ENCODE measurements at regions not wholly inside any gene's neighbourhood (a gene's known extent, or its start where the extent isn't known, plus 50 kb on each side); places are given as distances from the start of the nearest gene placed in this dataset.

GRCh38 chr6:163777716-163778115, 363.2 kb downstream of the QKI start:
- CTCF ChIA-PET: interaction anchor here (1.1 to 1.3 kb wide), 2 partner anchors 10 to 15 kb away, joined by 3 to 4 read pairs; no protein-coding TSS in a partner anchor

DNA sequence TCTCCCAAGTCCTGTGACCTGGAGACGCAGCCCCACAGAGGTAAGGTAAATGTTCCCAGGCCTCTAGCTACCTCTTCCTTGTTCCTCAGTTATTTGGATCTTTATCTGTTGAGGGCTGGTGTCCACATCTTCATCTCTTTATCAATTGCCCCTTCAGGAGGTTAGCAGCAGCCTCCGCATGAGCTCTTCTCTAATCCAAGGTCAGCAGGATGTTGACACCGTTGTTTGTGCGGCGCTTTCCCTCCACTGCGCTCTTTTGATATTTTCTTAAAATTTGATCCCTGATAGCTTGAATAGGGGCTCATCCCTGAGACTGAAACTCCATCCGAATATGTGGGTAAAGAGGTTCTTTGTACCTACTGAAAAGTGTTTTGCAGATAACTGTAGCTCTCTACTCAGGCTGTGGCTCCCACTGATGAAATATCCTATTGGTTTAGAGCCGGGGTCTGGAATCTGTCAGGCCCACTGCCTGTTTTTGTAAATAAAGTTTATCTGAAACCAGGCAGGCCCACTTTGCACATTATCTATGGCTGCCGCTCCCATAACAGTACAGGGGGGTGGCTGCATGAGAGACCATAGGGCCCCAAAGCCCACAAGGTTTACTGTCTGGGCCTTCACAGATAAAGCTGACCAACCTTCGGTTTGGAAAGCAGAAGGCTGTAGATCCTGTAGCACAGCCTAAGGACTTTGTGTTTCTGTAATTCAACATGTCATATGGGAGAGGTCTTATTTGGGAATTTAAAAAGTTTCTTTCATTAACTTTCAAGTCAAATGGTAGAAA, 362.6 kb downstream of the QKI start:
- TF ChIP-seq, protein P1, sequence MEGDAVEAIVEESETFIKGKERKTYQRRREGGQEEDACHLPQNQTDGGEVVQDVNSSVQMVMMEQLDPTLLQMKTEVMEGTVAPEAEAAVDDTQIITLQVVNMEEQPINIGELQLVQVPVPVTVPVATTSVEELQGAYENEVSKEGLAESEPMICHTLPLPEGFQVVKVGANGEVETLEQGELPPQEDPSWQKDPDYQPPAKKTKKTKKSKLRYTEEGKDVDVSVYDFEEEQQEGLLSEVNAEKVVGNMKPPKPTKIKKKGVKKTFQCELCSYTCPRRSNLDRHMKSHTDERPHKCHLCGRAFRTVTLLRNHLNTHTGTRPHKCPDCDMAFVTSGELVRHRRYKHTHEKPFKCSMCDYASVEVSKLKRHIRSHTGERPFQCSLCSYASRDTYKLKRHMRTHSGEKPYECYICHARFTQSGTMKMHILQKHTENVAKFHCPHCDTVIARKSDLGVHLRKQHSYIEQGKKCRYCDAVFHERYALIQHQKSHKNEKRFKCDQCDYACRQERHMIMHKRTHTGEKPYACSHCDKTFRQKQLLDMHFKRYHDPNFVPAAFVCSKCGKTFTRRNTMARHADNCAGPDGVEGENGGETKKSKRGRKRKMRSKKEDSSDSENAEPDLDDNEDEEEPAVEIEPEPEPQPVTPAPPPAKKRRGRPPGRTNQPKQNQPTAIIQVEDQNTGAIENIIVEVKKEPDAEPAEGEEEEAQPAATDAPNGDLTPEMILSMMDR (IDR thresholded peaks at IDR 0.05; ENCODE audit: control extremely low read depth, extremely low read depth, low read depth, missing control alignments): no peak
- DNase-seq (ENCODE audit: extremely low spot score): no peak
- POLR2A ChIA-PET: no interaction called here
- CTCF ChIA-PET: interaction anchor here (0.8 to 1.6 kb wide), 4 partner anchors 9 to 72 kb away, joined by 3 to 5 read pairs (median 4); no protein-coding TSS in a partner anchor

More at GRCh38 chr6:163777716-163778115, 363.2 kb downstream of the QKI start:
- DNase-seq (ENCODE audit: extremely low spot score): no peak
- TF ChIP-seq, protein P1 (IDR thresholded peaks at IDR 0.05; ENCODE audit: control extremely low read depth, extremely low read depth, low read depth, missing control alignments): no peak
- POLR2A ChIA-PET: no interaction called here

DNA sequence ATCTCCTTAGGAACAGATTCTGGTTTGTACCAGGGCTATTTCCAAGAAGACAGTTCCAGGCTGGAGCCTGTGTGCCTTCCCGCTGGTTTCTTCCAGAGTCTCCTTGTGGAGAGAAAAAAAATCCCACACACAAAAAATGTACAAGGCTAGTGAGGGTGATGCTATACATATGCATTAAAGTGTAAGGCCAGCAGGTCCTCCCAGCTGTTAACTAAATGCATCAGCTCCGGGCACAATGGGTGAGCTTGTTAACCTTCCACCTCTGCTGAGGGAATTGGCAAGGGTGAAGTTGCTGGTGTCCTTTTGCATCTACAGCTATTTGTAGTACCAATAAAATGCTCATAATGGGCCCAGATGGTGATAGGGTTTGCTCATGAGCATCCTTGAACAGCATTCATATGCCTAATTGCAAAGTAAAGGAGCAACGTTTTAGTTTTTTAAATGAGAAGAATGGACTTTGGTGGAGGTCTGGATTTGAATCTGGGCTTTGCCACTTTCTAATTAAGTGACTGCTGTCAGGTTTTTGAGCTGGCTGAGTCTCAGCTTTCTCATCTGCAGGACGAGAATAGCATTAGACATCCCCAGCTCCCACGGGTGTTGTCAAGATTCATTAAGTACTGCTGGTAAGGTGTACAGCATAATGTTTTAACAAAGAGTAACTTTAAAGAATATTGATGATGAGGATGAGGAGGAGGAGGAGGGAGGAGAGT, 361.8 kb downstream of the QKI start:
- CTCF ChIA-PET: interaction anchor here (0.8 to 1.6 kb wide), 3 partner anchors 18 to 71 kb away, joined by 3 to 5 read pairs (median 3); no protein-coding TSS in a partner anchor
- TF ChIP-seq, protein P1 (IDR thresholded peaks at IDR 0.05; ENCODE audit: control extremely low read depth, extremely low read depth, low read depth, missing control alignments): no peak

DNA sequence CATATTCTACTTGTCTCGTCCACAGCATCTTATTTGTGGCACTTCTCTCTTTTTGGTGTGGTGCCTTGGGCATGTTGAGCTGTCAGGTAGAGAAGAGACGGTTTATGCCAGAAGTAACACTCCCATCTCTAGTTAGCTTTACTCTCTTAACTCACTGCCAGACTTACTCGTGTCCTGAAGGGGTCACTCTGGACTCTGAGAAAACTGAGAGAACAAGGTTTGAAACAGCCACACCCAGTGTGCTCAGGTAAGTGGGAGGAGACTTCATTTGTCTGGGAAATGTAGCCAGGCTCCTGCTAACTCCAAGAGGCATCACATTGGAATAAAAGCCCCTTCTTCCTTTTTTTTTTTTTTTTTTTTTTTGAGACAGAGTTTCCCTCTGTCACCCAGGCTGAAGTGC, 360.8 kb downstream of the QKI start:
- ChIA-PET POLR2A (no interaction called here), CTCF (interaction anchor here (1.0 to 1.6 kb wide), 3 partner anchors 13 to 68 kb away, joined by 3 to 5 read pairs (median 5); no protein-coding TSS in a partner anchor)
- TF ChIP-seq, protein P1 (IDR thresholded peaks at IDR 0.05; ENCODE audit: control extremely low read depth, extremely low read depth, low read depth, missing control alignments): no peak
- no peak for DNase-seq (ENCODE audit: extremely low spot score)

More for the DNA sequence above, 361.8 kb downstream of the QKI start:
- POLR2A ChIA-PET: no interaction called here
- DNase-seq (ENCODE audit: extremely low spot score): no peak

GRCh38 chr6:163774485-163774884, 360.0 kb downstream of the QKI start:
- CTCF ChIA-PET: interaction anchor here (1.6 kb wide), 1 partner anchor 12 kb away, joined by 5 read pairs; no protein-coding TSS in a partner anchor
- DNase-seq (ENCODE audit: extremely low spot score): no peak
- TF ChIP-seq, protein P1 (IDR thresholded peaks at IDR 0.05; ENCODE audit: control extremely low read depth, extremely low read depth, low read depth, missing control alignments): no peak
- POLR2A ChIA-PET: no interaction called here

DNA sequence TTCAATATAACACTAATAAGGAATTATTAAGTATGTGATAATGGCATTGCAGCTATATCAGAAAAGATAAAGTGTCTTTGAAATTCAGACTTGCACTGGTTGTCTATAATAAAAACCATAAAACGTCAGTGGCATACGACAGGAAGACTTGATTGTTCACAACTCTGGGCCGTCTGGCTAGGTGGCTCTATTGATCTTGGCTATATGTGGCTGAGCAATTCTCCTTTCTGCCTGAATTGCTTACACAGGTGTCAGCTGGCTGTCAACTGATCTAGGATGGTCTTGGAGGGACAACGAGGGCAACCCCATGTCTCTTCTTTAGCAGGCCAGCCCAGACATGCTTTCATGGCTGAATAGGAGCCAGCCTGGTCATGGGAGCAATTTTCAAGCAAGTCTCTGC, 359.1 kb downstream of the QKI start:
- ChIA-PET POLR2A (no interaction called here), CTCF (no interaction called here)
- no peak for DNase-seq (ENCODE audit: extremely low spot score)
- TF ChIP-seq, protein P1 (IDR thresholded peaks at IDR 0.05; ENCODE audit: control extremely low read depth, extremely low read depth, low read depth, missing control alignments): no peak

Data from GM10248 (cell line).